ENCODE measurements at regions not wholly inside any gene's neighbourhood (a gene's known extent, or its start where the extent isn't known, plus 50 kb on each side); places are given as distances from the start of the nearest gene placed in this dataset.
A peak's percentile ranks its signal among the peaks of the same experiment; 100 is the strongest.

DNA sequence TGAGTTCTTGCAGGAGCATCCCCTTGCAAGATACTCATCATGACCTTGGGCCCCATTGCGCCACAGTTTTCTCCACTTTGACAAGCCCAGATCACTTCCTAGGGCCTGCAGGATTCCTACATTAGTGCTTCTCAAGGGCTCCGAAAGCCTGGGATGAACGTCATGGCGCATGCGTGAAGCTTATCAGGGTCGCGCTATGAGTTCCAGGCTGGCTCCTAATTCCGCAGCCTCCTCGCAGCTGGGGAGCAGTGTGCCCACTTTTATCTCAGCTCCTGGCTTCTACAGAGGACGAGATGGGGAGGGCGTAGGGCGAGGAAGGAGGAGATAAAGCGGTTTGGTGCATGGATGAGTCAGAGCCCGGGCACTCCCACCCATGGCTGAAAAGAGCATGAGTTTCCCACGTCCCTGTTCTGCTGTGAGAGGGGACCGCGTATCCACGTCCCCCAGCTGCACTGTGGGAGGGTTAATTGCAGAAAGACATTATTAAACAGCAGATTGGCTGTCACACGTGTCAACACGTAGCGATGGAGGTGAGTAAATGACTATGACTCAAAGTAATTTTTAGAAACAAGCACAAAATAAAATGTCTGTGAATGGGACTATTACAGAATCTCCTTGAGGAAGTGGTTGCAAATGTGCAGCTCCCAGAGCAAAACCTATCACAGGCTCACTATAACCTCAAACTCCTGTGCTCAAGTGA lies 72.9 kb upstream of the DSP start:
- CTCF ChIA-PET: no interaction called here
- POLR2A ChIA-PET (ENCODE audit: unreplicated experiment): no interaction called here
- H3F3A ChIP-seq (ENCODE audit: low read length, unreplicated experiment): no peaks in the 10 kb centered on the region
- no peaks in the 10 kb centered on the region for H3K36me3 ChIP-seq (ENCODE audit: low read depth, low read length)
- H3K9ac ChIP-seq (ENCODE audit: low read length): no peak overlapping the region
- H3K27ac ChIP-seq (ENCODE audit: low read length): no peak overlapping the region
- ATAC-seq: peak; percentile 45; the same call in 1 of the 2 replicates
- H3K27me3 ChIP-seq (ENCODE audit: low read length): no peaks in the 10 kb centered on the region
- intact Hi-C loops (cut with micrococcal nuclease): no loop called here
- H3K4me2 ChIP-seq (ENCODE audit: low read length): 0 out of 2 replicates have a peak overlapping the region, but pooled peaks have one; percentile 33
- peak overlapping the region; percentile 49 for H2AFZ ChIP-seq (ENCODE audit: low read length)
- no peak overlapping the region for H3K4me3 ChIP-seq (ENCODE audit: low read length)
- TF ChIP-seq EZH2 (IDR thresholded peaks at IDR 0.05; ENCODE audit: low read length, unreplicated experiment): no peak
- no peak for TF ChIP-seq EZH2phosphoT487 (IDR thresholded peaks at IDR 0.05; ENCODE audit: borderline replicate concordance, low read length)
- TF ChIP-seq, protein P1, sequence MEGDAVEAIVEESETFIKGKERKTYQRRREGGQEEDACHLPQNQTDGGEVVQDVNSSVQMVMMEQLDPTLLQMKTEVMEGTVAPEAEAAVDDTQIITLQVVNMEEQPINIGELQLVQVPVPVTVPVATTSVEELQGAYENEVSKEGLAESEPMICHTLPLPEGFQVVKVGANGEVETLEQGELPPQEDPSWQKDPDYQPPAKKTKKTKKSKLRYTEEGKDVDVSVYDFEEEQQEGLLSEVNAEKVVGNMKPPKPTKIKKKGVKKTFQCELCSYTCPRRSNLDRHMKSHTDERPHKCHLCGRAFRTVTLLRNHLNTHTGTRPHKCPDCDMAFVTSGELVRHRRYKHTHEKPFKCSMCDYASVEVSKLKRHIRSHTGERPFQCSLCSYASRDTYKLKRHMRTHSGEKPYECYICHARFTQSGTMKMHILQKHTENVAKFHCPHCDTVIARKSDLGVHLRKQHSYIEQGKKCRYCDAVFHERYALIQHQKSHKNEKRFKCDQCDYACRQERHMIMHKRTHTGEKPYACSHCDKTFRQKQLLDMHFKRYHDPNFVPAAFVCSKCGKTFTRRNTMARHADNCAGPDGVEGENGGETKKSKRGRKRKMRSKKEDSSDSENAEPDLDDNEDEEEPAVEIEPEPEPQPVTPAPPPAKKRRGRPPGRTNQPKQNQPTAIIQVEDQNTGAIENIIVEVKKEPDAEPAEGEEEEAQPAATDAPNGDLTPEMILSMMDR (conservative IDR thresholded peaks at IDR 0.05; ENCODE audit: low read depth, low read length): no peak
- H3K79me2 ChIP-seq (ENCODE audit: low read length): no peaks in the 10 kb centered on the region
- peak; percentile 8 for DNase-seq
- peaks cover 5% of the 10 kb centered on the region; the same call in 1 of the 2 replicates for H3K4me1 ChIP-seq (ENCODE audit: insufficient read depth, low read length)
- H3K9me2 ChIP-seq (replicated peaks; ENCODE audit: low read length): no peaks in the 10 kb centered on the region
- no peaks in the 10 kb centered on the region for H4K20me1 ChIP-seq (ENCODE audit: low read length)
- no TSS peak for BruUV-seq (replicated peaks)
- no peaks in the 10 kb centered on the region for H3K9me3 ChIP-seq (ENCODE audit: low read length)

DNA sequence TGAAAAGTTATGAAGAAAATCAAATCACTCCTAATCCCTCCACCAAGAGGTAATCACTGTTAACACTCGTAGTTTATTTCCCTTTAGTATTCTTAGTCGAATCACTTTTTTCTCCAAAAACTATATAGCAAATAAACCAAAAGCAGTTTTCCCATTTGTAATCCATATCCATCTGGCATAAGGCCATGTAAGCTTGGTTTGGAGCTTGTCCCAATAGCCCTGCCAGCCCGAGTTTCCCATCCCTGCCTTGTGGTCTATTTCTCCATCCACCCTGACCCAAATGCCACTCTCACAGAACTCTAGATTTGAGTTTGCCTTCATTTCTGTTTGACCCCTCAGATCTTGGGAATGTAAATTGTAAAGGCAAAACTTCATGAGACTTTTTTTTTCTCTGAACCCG lies 71.8 kb upstream of the DSP start:
- ATAC-seq (no peak), DNase-seq (no peak)
- Histone ChIP-seq H3K9me3 (ENCODE audit: low read length) (no peaks in the 10 kb centered on the region), H2AFZ (ENCODE audit: low read length) (no peak overlapping the region), H4K20me1 (ENCODE audit: low read length) (no peaks in the 10 kb centered on the region), H3K4me2 (ENCODE audit: low read length) (no peak overlapping the region), H3K9me2 (replicated peaks; ENCODE audit: low read length) (no peaks in the 10 kb centered on the region), H3K9ac (ENCODE audit: low read length) (no peak overlapping the region), H3F3A (ENCODE audit: low read length, unreplicated experiment) (no peaks in the 10 kb centered on the region), H3K4me3 (ENCODE audit: low read length) (no peak overlapping the region), H3K27me3 (ENCODE audit: low read length) (no peaks in the 10 kb centered on the region), H3K36me3 (ENCODE audit: low read depth, low read length) (no peaks in the 10 kb centered on the region), H3K79me2 (ENCODE audit: low read length) (no peaks in the 10 kb centered on the region), H3K27ac (ENCODE audit: low read length) (no peak overlapping the region), H3K4me1 (ENCODE audit: insufficient read depth, low read length) (peaks cover 5% of the 10 kb centered on the region; the same call in 1 of the 2 replicates)
- ChIA-PET CTCF (no interaction called here), POLR2A (ENCODE audit: unreplicated experiment) (no interaction called here)
- TF ChIP-seq EZH2phosphoT487 (IDR thresholded peaks at IDR 0.05; ENCODE audit: borderline replicate concordance, low read length) (no peak), EZH2 (IDR thresholded peaks at IDR 0.05; ENCODE audit: low read length, unreplicated experiment) (no peak)
- TF ChIP-seq, protein P1 (conservative IDR thresholded peaks at IDR 0.05; ENCODE audit: low read depth, low read length): no peak
- no TSS peak for BruUV-seq (replicated peaks)
- intact Hi-C loops (cut with micrococcal nuclease): no loop called here

DNA sequence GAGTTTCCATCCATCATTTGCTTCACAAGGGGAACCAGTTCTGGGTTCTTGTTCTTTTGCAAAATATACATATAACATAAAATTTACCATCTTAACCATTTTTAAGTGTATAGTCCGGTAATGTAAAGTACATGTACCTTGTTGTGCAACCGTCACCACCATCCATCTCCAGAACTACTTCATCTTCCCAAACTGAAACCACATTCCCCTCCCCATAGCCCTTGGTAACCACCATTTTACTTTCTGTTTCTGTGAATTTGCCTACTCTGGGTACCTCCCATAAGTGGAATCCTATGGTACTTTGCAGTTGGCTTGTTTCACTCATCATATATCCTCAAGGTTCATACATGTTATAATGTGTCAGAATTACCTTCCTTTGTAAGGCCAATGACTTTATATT lies 70.3 kb upstream of the DSP start:
- ChIA-PET POLR2A (ENCODE audit: unreplicated experiment) (no interaction called here), CTCF (no interaction called here)
- TF ChIP-seq, protein P1 (conservative IDR thresholded peaks at IDR 0.05; ENCODE audit: low read depth, low read length): no peak
- no peak for TF ChIP-seq EZH2 (IDR thresholded peaks at IDR 0.05; ENCODE audit: low read length, unreplicated experiment)
- no peak for TF ChIP-seq EZH2phosphoT487 (IDR thresholded peaks at IDR 0.05; ENCODE audit: borderline replicate concordance, low read length)

More for the DNA sequence above, 70.3 kb upstream of the DSP start:
- intact Hi-C loops (cut with micrococcal nuclease): no loop called here
- Histone ChIP-seq H3K9ac (ENCODE audit: low read length) (no peak overlapping the region), H2AFZ (ENCODE audit: low read length) (no peak overlapping the region), H3K9me3 (ENCODE audit: low read length) (no peaks in the 10 kb centered on the region), H3K36me3 (ENCODE audit: low read depth, low read length) (no peaks in the 10 kb centered on the region), H3K4me2 (ENCODE audit: low read length) (no peak overlapping the region), H3F3A (ENCODE audit: low read length, unreplicated experiment) (no peaks in the 10 kb centered on the region), H3K79me2 (ENCODE audit: low read length) (no peaks in the 10 kb centered on the region), H3K27ac (ENCODE audit: low read length) (no peak overlapping the region), H3K9me2 (replicated peaks; ENCODE audit: low read length) (no peaks in the 10 kb centered on the region), H4K20me1 (ENCODE audit: low read length) (no peaks in the 10 kb centered on the region), H3K4me3 (ENCODE audit: low read length) (no peak overlapping the region), H3K27me3 (ENCODE audit: low read length) (no peaks in the 10 kb centered on the region), H3K4me1 (ENCODE audit: insufficient read depth, low read length) (peaks cover 5% of the 10 kb centered on the region; the same call in 1 of the 2 replicates)
- BruUV-seq (replicated peaks): no TSS peak
- no peak for DNase-seq
- no peak for ATAC-seq
